Esophagus (tissue), 2 donors: ENCODE measurements at regions not wholly inside any gene's neighbourhood (a gene's known extent, or its start where the extent isn't known, plus 50 kb on each side); places are given as distances from the start of the nearest gene placed in this dataset.

Experiments
- H3K27ac ChIP-seq, 2 donors: one replicate each; pipeline ENCODE4 v1.5.1; 2013; ENCODE audit warnings: low read depth in 2 of 2, mild to moderate bottlenecking in 2 of 2, inconsistent platforms in 1 of 2, low read length in 1 of 2, moderate library complexity in 1 of 2
- H3K27me3 ChIP-seq, 2 donors: one replicate each; pipeline ENCODE4 v1.6.1; 2013; ENCODE audit warnings: low read length in 2 of 2, control low read depth in 1 of 2, mild to moderate bottlenecking in 1 of 2; ENCODE audit not compliant: insufficient read depth in 2 of 2, control insufficient read depth in 1 of 2
- H3K36me3 ChIP-seq, 2 donors: one replicate each; pipeline ENCODE4 v1.6.1; 2013; ENCODE audit warnings: low read length in 1 of 2; ENCODE audit not compliant: control insufficient read depth in 2 of 2, insufficient read depth in 2 of 2
- H3K4me1 ChIP-seq, 2 donors: one replicate each; pipeline ENCODE4 v1.6.1; 2013; ENCODE audit warnings: low read length in 1 of 2; ENCODE audit not compliant: control insufficient read depth in 2 of 2, insufficient read depth in 2 of 2
- H3K4me3 ChIP-seq, 2 donors: one replicate each; pipeline ENCODE4 v1.5.1; 2013; ENCODE audit warnings: low read length in 2 of 2, mild to moderate bottlenecking in 2 of 2, low read depth in 1 of 2, moderate library complexity in 1 of 2
- H3K9me3 ChIP-seq, 2 donors: one replicate each; pipeline ENCODE4 v1.6.1; 2013; ENCODE audit warnings: mild to moderate bottlenecking in 2 of 2, low read depth in 1 of 2, low read length in 1 of 2, moderate library complexity in 1 of 2; ENCODE audit not compliant: control insufficient read depth in 2 of 2, insufficient read depth in 1 of 2
- WGBS, 2 donors: extraction: QIAGEN DNeasy Blood & Tissue Kit; methylation state at CpG; one replicate each; pipeline ENCODE4 v1.1.7; 2013; 5-methylcytosine and 5-hydroxymethylcytosine counted together
- donor health status: healthy with polysubstance abuse.
- donor health status: Bipolar disorder and iron deficiency.

DNA sequence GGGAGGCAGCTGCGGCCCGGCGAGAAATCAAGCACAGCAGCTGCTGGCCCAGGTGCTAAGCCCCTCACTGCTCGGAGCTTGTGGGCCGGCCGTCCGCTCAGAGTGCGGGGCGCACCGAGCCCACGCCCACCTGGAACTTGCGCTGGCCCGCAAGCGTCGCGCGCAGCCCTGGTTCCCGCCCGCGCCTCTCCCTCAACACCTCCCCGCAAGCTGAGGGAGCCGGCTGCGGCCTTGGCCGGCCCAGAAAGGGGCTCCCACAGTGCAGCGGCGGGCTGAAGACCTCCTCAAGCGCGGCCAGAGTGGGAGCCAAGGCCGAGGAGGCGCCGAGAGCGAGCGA, 92.9 kb downstream of the HAPSTR1 start:
- H3K27me3 ChIP-seq, result no peaks in the 10 kb centered on the region
- H3K9me3 ChIP-seq, result no peaks in the 10 kb centered on the region
- no peak overlapping the region for H3K4me3 ChIP-seq
- 82 to 88% methylated on average over 33 of the region's 33 CpGs for WGBS, 2 donors
- no peaks in the 10 kb centered on the region for H3K36me3 ChIP-seq
- no peak overlapping the region for H3K27ac ChIP-seq
- H3K4me1 ChIP-seq, result no peaks in the 10 kb centered on the region

DNA sequence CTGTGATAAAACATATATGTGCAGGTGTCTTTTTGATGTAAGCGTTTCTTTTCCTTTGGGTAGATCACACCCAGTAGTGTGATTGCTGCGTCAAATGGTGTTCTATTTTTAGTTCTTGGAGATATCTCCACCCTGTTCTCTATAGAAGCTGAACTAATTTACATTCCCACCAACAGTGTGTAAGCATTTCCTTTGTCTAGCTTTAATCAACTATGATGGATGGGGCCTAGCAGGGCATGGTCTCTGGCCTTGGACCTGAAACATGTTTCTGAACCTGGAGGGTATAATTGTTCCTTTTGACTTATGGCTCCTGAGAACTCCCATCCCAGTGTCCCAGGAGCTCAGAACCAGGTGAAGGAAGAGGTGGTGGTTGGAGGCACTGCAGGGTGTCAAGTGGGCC, 93.9 kb downstream of the HAPSTR1 start:
- Histone ChIP-seq H3K36me3 (no peaks in the 10 kb centered on the region), H3K27ac (no peak overlapping the region), H3K27me3 (no peaks in the 10 kb centered on the region), H3K9me3 (no peaks in the 10 kb centered on the region), H3K4me3 (no peak overlapping the region), H3K4me1 (no peaks in the 10 kb centered on the region)
- WGBS, 2 donors, result 59 to 65% methylated on average over 2 of the region's 2 CpGs

DNA sequence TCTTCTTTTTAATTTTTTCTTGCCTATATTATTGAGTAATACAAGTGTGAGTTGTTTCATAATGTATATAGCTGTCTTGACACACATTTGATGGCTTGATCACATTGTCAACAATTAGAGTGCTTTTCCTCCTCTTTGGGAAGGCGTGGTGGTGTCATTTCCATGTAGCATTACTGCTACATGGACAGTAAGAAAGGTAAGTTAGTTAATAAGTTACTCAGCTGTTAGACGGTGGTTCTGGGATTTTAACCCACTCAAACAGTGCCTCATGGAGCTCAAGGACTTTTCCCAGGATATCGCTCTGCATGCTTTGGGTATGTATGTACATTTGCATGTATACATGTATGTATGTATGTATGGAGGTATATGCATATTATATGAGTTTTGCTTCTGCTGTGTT, 94.6 kb downstream of the HAPSTR1 start:
- Histone ChIP-seq H3K9me3 (no peaks in the 10 kb centered on the region), H3K4me1 (no peaks in the 10 kb centered on the region), H3K4me3 (no peak overlapping the region), H3K36me3 (no peaks in the 10 kb centered on the region), H3K27ac (no peak overlapping the region), H3K27me3 (no peaks in the 10 kb centered on the region)
- 60 to 85% methylated on average over 3 of the region's 3 CpGs for WGBS, 2 donors

DNA sequence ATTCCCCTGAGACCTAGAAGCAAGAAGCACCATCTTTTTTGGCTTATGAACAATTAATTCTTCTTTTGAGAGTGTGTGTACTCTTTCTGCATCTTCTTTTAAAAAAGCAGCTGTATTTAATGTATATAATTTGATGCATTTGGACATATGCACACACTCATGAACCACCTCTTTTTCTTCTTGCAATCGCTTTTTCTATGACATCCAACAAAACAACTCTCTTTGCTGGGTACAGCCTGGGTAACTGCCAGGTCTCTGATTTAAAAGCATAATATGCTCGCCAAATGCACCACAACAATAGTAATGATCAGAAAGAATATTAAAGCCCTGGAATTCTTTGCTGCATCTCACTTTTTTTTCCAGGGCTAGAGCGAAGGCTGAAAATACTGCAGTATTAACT, 97.3 kb downstream of the HAPSTR1 start:
- Histone ChIP-seq H3K27ac (no peak overlapping the region), H3K27me3 (no peaks in the 10 kb centered on the region), H3K36me3 (no peaks in the 10 kb centered on the region), H3K9me3 (peaks cover 0 to 3% of the 10 kb centered on the region in 2 donors), H3K4me3 (no peak overlapping the region), H3K4me1 (no peaks in the 10 kb centered on the region)
- 57 to 63% methylated on average over 3 of the region's 3 CpGs for WGBS, 2 donors

DNA sequence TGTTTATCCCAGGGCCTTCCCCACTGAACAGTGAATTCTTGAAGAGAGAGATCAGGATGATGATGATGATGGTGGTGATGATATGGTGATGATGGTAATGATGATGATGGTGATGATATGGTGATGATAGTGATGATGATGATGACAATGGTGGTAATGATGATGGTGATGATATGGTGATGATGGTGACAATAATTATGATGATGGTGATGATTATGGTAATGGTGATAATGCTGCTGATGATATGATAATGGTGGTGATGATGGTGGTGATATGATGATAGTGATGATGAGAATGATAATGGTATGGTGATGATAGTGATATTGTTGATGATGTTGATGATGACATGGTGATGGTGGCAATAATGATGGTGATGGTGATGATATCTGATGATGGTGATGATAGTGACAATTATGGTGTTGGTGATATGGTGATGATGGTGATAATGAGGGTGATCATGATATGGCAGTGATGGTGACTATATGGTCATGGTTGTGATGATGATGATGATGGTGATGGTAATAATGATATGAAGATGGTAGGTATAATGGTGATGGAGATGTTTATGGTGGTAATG, 99.9 kb downstream of the HAPSTR1 start:
- no peak overlapping the region for H3K4me3 ChIP-seq
- H3K27me3 ChIP-seq, result no peaks in the 10 kb centered on the region
- H3K27ac ChIP-seq, result no peak overlapping the region
- no peaks in the 10 kb centered on the region for H3K4me1 ChIP-seq
- H3K36me3 ChIP-seq, result no peaks in the 10 kb centered on the region
- peaks cover 0 to 3% of the 10 kb centered on the region in 2 donors for H3K9me3 ChIP-seq

DNA sequence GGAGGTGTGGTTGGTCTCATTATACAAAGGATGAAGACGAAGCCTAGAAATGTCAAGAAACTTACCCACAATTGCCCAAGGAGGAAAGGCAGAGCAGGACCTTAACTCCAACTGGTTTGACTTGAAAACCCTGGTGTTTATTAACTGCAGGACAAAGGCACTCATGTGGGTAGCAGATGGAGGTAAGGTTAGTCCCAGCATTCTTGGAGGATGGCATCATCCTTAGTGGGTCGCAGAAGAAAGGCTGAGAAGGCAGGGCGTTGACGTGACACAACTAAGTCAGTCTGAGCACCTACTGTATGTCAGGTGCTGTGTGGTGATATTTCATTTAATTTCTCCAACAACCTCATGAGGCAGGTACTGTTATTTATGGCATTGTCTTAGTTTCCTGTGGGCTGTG, 101.3 kb downstream of the HAPSTR1 start:
- Histone ChIP-seq H3K36me3 (no peaks in the 10 kb centered on the region), H3K27me3 (no peaks in the 10 kb centered on the region), H3K4me1 (no peaks in the 10 kb centered on the region), H3K27ac (no peak overlapping the region), H3K4me3 (no peak overlapping the region), H3K9me3 (peaks cover 0 to 3% of the 10 kb centered on the region in 2 donors)
- 62 to 67% methylated on average over 4 of the region's 4 CpGs for WGBS, 2 donors

DNA sequence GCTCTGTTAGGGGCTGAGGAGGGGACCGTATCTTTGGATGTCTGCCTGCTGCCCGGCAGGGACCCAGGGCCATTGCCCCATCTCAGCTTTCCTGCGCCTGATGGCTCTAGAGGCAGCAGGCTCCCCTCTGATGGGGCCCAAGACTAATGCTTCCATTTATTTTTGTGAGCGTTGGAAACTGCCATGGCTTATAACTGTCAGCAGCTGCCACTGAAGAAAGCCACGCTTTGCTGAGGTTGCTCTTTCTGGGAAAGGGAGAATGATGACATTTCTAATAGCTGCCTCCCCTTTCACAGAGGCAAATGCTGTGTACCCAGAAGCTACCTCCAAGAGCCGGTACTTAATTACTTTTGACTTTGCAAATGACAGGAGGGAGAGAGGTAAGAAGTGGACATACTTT, 103.8 kb downstream of the HAPSTR1 start:
- H3K4me1 ChIP-seq, result no peaks in the 10 kb centered on the region
- no peaks in the 10 kb centered on the region for H3K36me3 ChIP-seq
- no peak overlapping the region for H3K27ac ChIP-seq
- no peak overlapping the region for H3K4me3 ChIP-seq
- WGBS, 2 donors, result 66 to 71% methylated on average over 6 of the region's 6 CpGs
- no peaks in the 10 kb centered on the region for H3K27me3 ChIP-seq
- H3K9me3 ChIP-seq, result peaks cover 0 to 3% of the 10 kb centered on the region in 2 donors

DNA sequence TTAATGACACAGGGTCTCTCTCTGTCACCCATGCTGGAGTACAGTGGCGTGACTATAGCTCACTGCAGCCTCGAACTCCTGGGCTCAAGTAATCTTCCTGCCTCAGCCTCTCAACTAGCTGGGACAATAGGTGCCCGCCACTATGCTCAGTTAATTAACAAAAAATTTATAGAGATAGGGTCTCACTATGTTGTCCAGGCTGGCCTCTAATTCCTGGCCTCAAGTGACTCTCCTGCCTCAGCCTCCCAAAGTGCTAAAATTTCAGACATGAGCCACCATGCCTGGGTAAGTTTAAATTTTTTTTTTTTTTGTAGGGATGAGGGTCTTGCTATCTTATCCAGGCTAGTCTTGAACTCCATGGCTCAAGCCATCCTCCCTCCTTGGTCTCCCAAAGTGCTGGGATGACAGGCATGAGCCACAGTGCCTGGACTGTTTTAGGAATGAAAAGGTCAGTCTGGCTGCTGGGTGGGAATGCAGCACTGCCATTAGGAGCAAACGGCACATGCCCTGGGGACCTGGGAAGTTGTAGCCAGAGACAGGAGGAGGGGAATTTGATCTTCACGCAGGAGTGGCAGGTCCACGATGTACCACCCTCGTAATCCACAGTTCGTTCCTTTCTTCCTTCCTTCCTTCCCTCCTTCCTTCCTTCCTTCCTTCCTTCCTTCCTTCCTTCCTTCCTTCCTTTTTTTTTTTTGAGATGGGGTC, 106.7 kb downstream of the HAPSTR1 start:
- H3K27ac ChIP-seq, result no peak overlapping the region
- 70 to 73% methylated on average over 8 of the region's 8 CpGs for WGBS, 2 donors
- H3K4me1 ChIP-seq, result no peaks in the 10 kb centered on the region
- H3K27me3 ChIP-seq, result no peaks in the 10 kb centered on the region
- no peaks in the 10 kb centered on the region for H3K9me3 ChIP-seq
- no peaks in the 10 kb centered on the region for H3K36me3 ChIP-seq
- no peak overlapping the region for H3K4me3 ChIP-seq

DNA sequence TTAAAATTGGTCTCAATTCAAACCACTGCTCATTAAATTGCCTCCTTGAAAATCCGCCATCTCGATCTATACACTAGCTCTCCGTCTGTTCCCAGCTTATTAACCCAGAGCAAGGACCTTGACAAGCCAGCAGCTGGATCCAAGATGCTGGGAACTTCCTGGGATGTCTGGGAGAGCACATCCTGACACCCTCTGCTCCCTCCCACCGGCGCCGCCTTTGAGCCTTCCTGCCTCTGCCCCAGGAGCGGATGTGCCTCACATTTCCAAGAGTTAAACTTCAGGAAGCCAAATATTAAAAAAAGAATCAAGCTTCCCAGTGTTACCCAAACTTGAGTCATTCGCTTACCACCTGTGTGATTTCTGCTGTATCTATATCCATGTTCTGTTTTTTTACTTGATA, 107.9 kb downstream of the HAPSTR1 start:
- WGBS, 2 donors, result 49 to 56% methylated on average over 8 of the region's 8 CpGs
- H3K4me3 ChIP-seq, result no peak overlapping the region
- H3K9me3 ChIP-seq, result no peaks in the 10 kb centered on the region
- H3K4me1 ChIP-seq, result no peaks in the 10 kb centered on the region
- no peak overlapping the region for H3K27ac ChIP-seq
- H3K36me3 ChIP-seq, result no peaks in the 10 kb centered on the region
- H3K27me3 ChIP-seq, result no peaks in the 10 kb centered on the region

DNA sequence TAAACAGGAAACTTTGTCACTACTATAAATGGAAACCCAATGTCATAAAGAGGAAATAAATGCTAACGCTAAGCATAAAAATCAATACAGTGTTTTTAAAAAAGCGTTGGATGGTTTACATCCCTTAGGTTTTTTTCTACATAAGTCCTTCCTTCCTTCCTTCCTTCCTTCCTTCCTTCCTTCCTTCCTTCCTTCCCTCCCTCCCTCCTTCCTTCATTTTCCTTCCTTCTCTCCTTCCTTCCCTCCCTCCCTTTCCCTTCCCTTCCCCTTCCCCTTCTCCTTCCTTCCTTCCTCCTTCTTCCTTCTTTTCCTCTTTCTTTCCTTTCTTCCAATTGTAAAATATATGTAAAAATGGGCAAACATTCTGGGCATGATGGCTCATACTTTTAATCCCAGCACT, 108.3 kb downstream of the HAPSTR1 start:
- Histone ChIP-seq H3K27me3 (no peaks in the 10 kb centered on the region), H3K36me3 (no peaks in the 10 kb centered on the region), H3K4me3 (no peak overlapping the region), H3K9me3 (peaks cover 0 to 2% of the 10 kb centered on the region in 2 donors), H3K4me1 (no peaks in the 10 kb centered on the region), H3K27ac (no peak overlapping the region)
- 84% methylated on average over 2 of the region's 2 CpGs for WGBS, 2 donors
